ENCODE measurements at regions not wholly inside any gene's neighbourhood (a gene's known extent, or its start where the extent isn't known, plus 50 kb on each side); places are given as distances from the start of the nearest gene placed in this dataset.

DNA sequence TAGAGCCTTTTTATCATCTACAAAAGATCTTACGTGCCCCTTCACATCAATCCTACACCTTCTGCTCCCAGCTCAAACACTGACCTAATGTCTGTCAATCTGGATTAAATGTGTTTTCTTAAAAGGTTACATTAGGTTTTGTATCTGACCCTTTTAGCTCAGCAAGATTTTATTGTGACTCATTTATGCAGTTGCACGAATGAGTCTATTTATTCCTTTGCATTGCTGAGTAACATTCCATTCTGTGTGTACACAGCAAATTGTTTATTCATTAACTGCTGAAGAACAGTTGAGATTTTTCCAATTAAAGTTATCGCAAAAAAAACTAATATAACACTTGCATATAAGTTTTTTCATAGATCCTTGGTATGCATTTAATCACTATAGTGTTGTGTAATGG is 253.9 kb upstream of the GPC6 start:
- TF ChIP-seq, protein P1, sequence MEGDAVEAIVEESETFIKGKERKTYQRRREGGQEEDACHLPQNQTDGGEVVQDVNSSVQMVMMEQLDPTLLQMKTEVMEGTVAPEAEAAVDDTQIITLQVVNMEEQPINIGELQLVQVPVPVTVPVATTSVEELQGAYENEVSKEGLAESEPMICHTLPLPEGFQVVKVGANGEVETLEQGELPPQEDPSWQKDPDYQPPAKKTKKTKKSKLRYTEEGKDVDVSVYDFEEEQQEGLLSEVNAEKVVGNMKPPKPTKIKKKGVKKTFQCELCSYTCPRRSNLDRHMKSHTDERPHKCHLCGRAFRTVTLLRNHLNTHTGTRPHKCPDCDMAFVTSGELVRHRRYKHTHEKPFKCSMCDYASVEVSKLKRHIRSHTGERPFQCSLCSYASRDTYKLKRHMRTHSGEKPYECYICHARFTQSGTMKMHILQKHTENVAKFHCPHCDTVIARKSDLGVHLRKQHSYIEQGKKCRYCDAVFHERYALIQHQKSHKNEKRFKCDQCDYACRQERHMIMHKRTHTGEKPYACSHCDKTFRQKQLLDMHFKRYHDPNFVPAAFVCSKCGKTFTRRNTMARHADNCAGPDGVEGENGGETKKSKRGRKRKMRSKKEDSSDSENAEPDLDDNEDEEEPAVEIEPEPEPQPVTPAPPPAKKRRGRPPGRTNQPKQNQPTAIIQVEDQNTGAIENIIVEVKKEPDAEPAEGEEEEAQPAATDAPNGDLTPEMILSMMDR (IDR thresholded peaks at IDR 0.05; ENCODE audit: low read length), result no peak
- no peak for TF ChIP-seq EZH2 (optimal IDR thresholded peaks at IDR 0.05; ENCODE audit: low read depth, low read length)
